Neuronal stem cell (in vitro differentiated cells): ENCODE measurements at regions not wholly inside any gene's neighbourhood (a gene's known extent, or its start where the extent isn't known, plus 50 kb on each side); places are given as distances from the start of the nearest gene placed in this dataset.

Experiments used
- DNase-seq: peaks from one replicate; pipeline ENCODE4 v3.0.0-alpha.2; 2013; ENCODE audit warnings: low spot score
- H2AFZ ChIP-seq: one replicate; pipeline ENCODE4 v1.6.1; 2013; ENCODE audit warnings: mild to moderate bottlenecking, low read length, inconsistent platforms
- H2AK5ac ChIP-seq: 2 replicates; pipeline ENCODE4 v1.6.1; 2013; ENCODE audit warnings: low read depth, mild to moderate bottlenecking, inconsistent platforms, low read length, moderate library complexity, mixed read lengths
- H2BK120ac ChIP-seq: 2 replicates; pipeline ENCODE4 v1.6.1; 2013; ENCODE audit warnings: low read depth, mild to moderate bottlenecking, inconsistent platforms, low read length, moderate library complexity, mixed read lengths
- H2BK12ac ChIP-seq: one replicate; pipeline ENCODE4 v1.6.1; 2013; ENCODE audit warnings: low read length, inconsistent platforms
- H2BK15ac ChIP-seq: 2 replicates; pipeline ENCODE4 v1.6.1; 2013; ENCODE audit warnings: mild to moderate bottlenecking, low read length, inconsistent platforms, mixed read lengths
- H2BK5ac ChIP-seq: one replicate; pipeline ENCODE4 v1.6.1; 2013; ENCODE audit warnings: inconsistent platforms, mild to moderate bottlenecking, low read length, moderate library complexity
- H3K14ac ChIP-seq: one replicate; pipeline ENCODE4 v1.6.1; 2013; ENCODE audit warnings: low read length, inconsistent platforms
- H3K18ac ChIP-seq: 2 replicates; pipeline ENCODE4 v1.6.1; 2013; ENCODE audit warnings: low read length, inconsistent platforms
- H3K23ac ChIP-seq: 2 replicates; pipeline ENCODE4 v1.6.1; 2013; ENCODE audit warnings: low read depth, mild to moderate bottlenecking, mixed read lengths, low read length, inconsistent platforms; ENCODE audit not compliant: poor library complexity
- H3K27ac ChIP-seq: replicated peaks from 3 replicates; pipeline ENCODE4 v1.5.1; 2013; ENCODE audit warnings: low read length, inconsistent platforms
- H3K27me3 ChIP-seq, 3 experiments: 2 replicates each; pipeline ENCODE4 v1.6.1; 2013; ENCODE audit warnings: low read length in 3 of 3, mild to moderate bottlenecking in 2 of 3, inconsistent platforms in 1 of 3, low read depth in 1 of 3, mixed read lengths in 1 of 3, moderate library complexity in 1 of 3; ENCODE audit not compliant: control insufficient read depth in 3 of 3, insufficient read depth in 3 of 3
- H3K36me3 ChIP-seq, 2 donors: replicated peaks in 1 of 2; 2 replicates each; pipeline ENCODE4 v1.6.1; 2013; ENCODE audit warnings: low read length in 2 of 2; ENCODE audit not compliant: control insufficient read depth in 2 of 2, insufficient read depth in 2 of 2
- H3K4ac ChIP-seq: 2 replicates; pipeline ENCODE4 v1.6.1; 2013; ENCODE audit warnings: inconsistent platforms, mild to moderate bottlenecking, low read length, moderate library complexity
- H3K4me1 ChIP-seq, 2 donors: 1 replicate in 1 of 2; 2 replicates in 1 of 2; pipeline ENCODE4 v1.6.1; 2013; ENCODE audit warnings: low read length in 2 of 2, low read depth in 1 of 2; ENCODE audit not compliant: control insufficient read depth in 2 of 2, insufficient read depth in 1 of 2
- H3K4me2 ChIP-seq: one replicate; pipeline ENCODE4 v1.6.1; 2013; ENCODE audit warnings: mild to moderate bottlenecking, low read length, inconsistent platforms; ENCODE audit not compliant: insufficient read depth, poor library complexity, severe bottlenecking
- H3K4me3 ChIP-seq, 2 donors: 2 replicates each; pipeline ENCODE4 v1.5.1; 2013; ENCODE audit warnings: low read length in 2 of 2, mild to moderate bottlenecking in 2 of 2, inconsistent platforms in 1 of 2, moderate library complexity in 1 of 2
- H3K79me1 ChIP-seq: one replicate; pipeline ENCODE4 v1.6.1; 2013; ENCODE audit warnings: low read depth, mild to moderate bottlenecking, inconsistent platforms, low read length, moderate library complexity
- H3K9ac ChIP-seq: one replicate; pipeline ENCODE4 v1.6.1; 2013; ENCODE audit warnings: mild to moderate bottlenecking, low read depth, low read length, inconsistent platforms; ENCODE audit not compliant: poor library complexity
- H3K9me3 ChIP-seq, 2 donors: replicated peaks in 1 of 2; 2 replicates each; pipeline versions ENCODE3 to v1.6.1; 2013; ENCODE audit warnings: low read length in 2 of 2, mild to moderate bottlenecking in 2 of 2, inconsistent platforms in 1 of 2, low read depth in 1 of 2, mixed read lengths in 1 of 2, moderate library complexity in 1 of 2; ENCODE audit not compliant: control insufficient read depth in 2 of 2, insufficient read depth in 1 of 2
- H4K8ac ChIP-seq: one replicate; pipeline ENCODE4 v1.6.1; 2013; ENCODE audit warnings: low read depth, mild to moderate bottlenecking, inconsistent platforms, low read length, moderate library complexity
- H4K91ac ChIP-seq: one replicate; pipeline ENCODE4 v1.6.1; 2013; ENCODE audit warnings: low read length, low read depth, mild to moderate bottlenecking, inconsistent platforms; ENCODE audit not compliant: poor library complexity
- WGBS, 2 donors: extraction: QIAGEN DNeasy Blood & Tissue Kit; methylation state at CpG; one replicate each; pipeline ENCODE4 v1.1.7; 2013; ENCODE audit warnings: missing lambda C conversion rate in 2 of 2, mixed read lengths in 1 of 2; ENCODE audit not compliant: insufficient read length in 2 of 2, insufficient replicate concordance in 1 of 2; ENCODE audit errors: extremely low coverage in 2 of 2; 5-methylcytosine and 5-hydroxymethylcytosine counted together

- H4K91ac ChIP-seq: no peak overlapping the region
- no peak overlapping the region for H3K4ac ChIP-seq
- no peak overlapping the region for H2AK5ac ChIP-seq
- H3K23ac ChIP-seq: no peak overlapping the region
- H2BK15ac ChIP-seq: no peak overlapping the region
- no peak overlapping the region for H3K9ac ChIP-seq
- H3K18ac ChIP-seq: no peak overlapping the region
- no peak overlapping the region for H3K14ac ChIP-seq
- no peaks in the 10 kb centered on the region for H3K9me3 ChIP-seq
- H3K4me3 ChIP-seq: no peak overlapping the region
- no peaks in the 10 kb centered on the region for H3K4me1 ChIP-seq
- no peak overlapping the region for H3K4me2 ChIP-seq
- H3K27ac ChIP-seq: no peak overlapping the region
- DNase-seq: no peak
- no peak overlapping the region for H2BK12ac ChIP-seq
- H2BK5ac ChIP-seq: no peak overlapping the region
- H4K8ac ChIP-seq: no peak overlapping the region
- no peak overlapping the region for H2BK120ac ChIP-seq
- no peaks in the 10 kb centered on the region for H3K27me3 ChIP-seq
- no peak overlapping the region for H2AFZ ChIP-seq
- H3K79me1 ChIP-seq: no peaks in the 10 kb centered on the region
- WGBS, 2 donors: no CpG with 5 or more reads among the region's 4 CpGs
- H3K36me3 ChIP-seq: no peaks in the 10 kb centered on the region
These were observed 587.6 kb downstream of the DSC3 start for GRCh38 chr18:30454920-30455319.

DNA sequence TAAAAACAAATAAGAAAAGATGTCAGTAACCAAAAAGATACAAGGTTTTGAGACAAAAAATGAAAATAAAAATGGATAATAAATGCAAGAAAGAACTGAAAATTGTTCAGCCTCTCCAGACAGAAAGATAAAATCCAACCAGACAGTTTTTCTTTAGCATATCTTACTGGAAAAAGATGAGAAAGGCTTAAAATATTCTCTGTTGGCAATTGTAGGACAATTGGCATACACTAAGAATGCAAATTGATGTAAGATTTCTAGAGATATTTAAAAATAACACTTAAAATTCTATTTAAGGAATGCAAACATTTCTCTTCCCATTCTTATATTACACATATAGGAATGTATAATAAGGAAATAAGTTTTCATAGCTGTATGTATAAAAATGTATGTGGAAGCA is 590.6 kb downstream of the DSC3 start:
- H3K27ac ChIP-seq: no peak overlapping the region
- H3K14ac ChIP-seq: no peak overlapping the region
- no peak overlapping the region for H3K4ac ChIP-seq
- no peaks in the 10 kb centered on the region for H3K79me1 ChIP-seq
- H3K9me3 ChIP-seq: no peaks in the 10 kb centered on the region
- no peak overlapping the region for H3K9ac ChIP-seq
- no peak overlapping the region for H2AK5ac ChIP-seq
- no peak overlapping the region for H4K91ac ChIP-seq
- no peaks in the 10 kb centered on the region for H3K4me1 ChIP-seq
- no peak overlapping the region for H2BK12ac ChIP-seq
- H3K4me3 ChIP-seq: no peak overlapping the region
- no peak overlapping the region for H3K23ac ChIP-seq
- no peak overlapping the region for H3K4me2 ChIP-seq
- no peaks in the 10 kb centered on the region for H3K27me3 ChIP-seq
- H2AFZ ChIP-seq: no peak overlapping the region
- no peak for DNase-seq
- H2BK15ac ChIP-seq: no peak overlapping the region
- no peak overlapping the region for H3K18ac ChIP-seq
- H4K8ac ChIP-seq: no peak overlapping the region
- no peak overlapping the region for H2BK120ac ChIP-seq
- H3K36me3 ChIP-seq: no peaks in the 10 kb centered on the region
- H2BK5ac ChIP-seq: no peak overlapping the region

DNA sequence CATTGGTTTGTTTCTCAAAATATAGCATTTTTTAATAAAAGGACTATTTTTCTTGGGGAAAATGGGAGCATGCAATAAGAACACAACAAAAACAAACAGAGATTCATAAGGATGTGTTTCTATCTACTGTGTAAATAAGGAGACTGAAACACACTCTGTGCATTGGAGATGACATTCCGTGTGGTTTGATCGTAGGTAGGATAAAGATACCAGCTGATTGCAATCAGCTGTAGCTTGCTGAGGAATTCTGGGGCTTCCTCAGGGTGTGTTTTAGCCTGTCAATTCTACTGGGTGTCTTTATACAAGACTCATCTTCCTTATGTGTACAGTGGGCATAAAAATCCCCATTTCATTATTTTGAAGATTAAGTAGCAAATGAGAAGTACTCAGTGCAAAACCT is 591.6 kb downstream of the DSC3 start:
- H3K9ac ChIP-seq: no peak overlapping the region
- no peak overlapping the region for H2BK5ac ChIP-seq
- WGBS, 2 donors: no CpG with 5 or more reads among the region's 2 CpGs
- H2AFZ ChIP-seq: no peak overlapping the region
- no peak overlapping the region for H2BK120ac ChIP-seq
- H3K79me1 ChIP-seq: no peaks in the 10 kb centered on the region
- no peak overlapping the region for H2BK15ac ChIP-seq
- H3K27ac ChIP-seq: no peak overlapping the region
- DNase-seq: no peak
- H3K4ac ChIP-seq: no peak overlapping the region
- peaks cover 0 to 2% of the 10 kb centered on the region in 2 donors for H3K4me1 ChIP-seq
- H3K4me3 ChIP-seq: no peak overlapping the region
- H3K23ac ChIP-seq: no peak overlapping the region
- no peak overlapping the region for H3K18ac ChIP-seq
- H3K9me3 ChIP-seq: no peaks in the 10 kb centered on the region
- no peak overlapping the region for H4K8ac ChIP-seq
- H3K36me3 ChIP-seq: no peaks in the 10 kb centered on the region
- no peak overlapping the region for H2BK12ac ChIP-seq
- no peak overlapping the region for H3K4me2 ChIP-seq
- H3K14ac ChIP-seq: no peak overlapping the region
- no peaks in the 10 kb centered on the region for H3K27me3 ChIP-seq
- H4K91ac ChIP-seq: no peak overlapping the region
- H2AK5ac ChIP-seq: no peak overlapping the region

- Histone ChIP-seq H3K27ac (no peak overlapping the region), H2BK12ac (no peak overlapping the region), H4K91ac (no peak overlapping the region), H3K23ac (no peak overlapping the region), H3K4me2 (no peak overlapping the region), H4K8ac (no peak overlapping the region), H2BK15ac (no peak overlapping the region), H3K9ac (no peak overlapping the region), H3K27me3 (no peaks in the 10 kb centered on the region), H3K4ac (no peak overlapping the region), H3K4me1 (peaks cover 0 to 2% of the 10 kb centered on the region in 2 donors), H3K9me3 (no peaks in the 10 kb centered on the region), H3K14ac (no peak overlapping the region), H3K18ac (no peak overlapping the region), H2BK5ac (no peak overlapping the region), H2BK120ac (no peak overlapping the region), H2AK5ac (no peak overlapping the region), H2AFZ (no peak overlapping the region), H3K79me1 (no peaks in the 10 kb centered on the region), H3K36me3 (no peaks in the 10 kb centered on the region), H3K4me3 (no peak overlapping the region)
- no peak for DNase-seq
- no CpG with 5 or more reads among the region's 6 CpGs for WGBS, 2 donors
These were observed 595.9 kb downstream of the DSC3 start for GRCh38 chr18:30446605-30447004.
